K562 (cell line): ENCODE measurements at regions not wholly inside any gene's neighbourhood (a gene's known extent, or its start where the extent isn't known, plus 50 kb on each side); places are given as distances from the start of the nearest gene placed in this dataset.
A peak's percentile ranks its signal among the peaks of the same experiment; 100 is the strongest.

Experiments
- ATAC-seq: fragments of 200-7000 bp; cut with Tn5 transposase; 3 replicates; pipeline ENCODE4 v1.9.1; 2020; ENCODE audit warnings: moderate library complexity
- BruUV-seq: library from RNA; stranded (reverse); fragments of 400-500 nt; replicated peaks from 2 replicates; lab custom pipeline; 2021; lab: Mats Ljungman, UMichigan
- CTCF ChIA-PET: fragments of 300-600 bp; formaldehyde crosslinking; extraction: SDS; loops from one replicate; lab custom pipeline; 2021; ENCODE audit warnings: low intra/inter-chr PET ratio; lab: Yijun Ruan, JAX
- POLR2A ChIA-PET: fragments of 300-600, 350-650 bp; sonication (Branson Sonifier 250); formaldehyde crosslinking; extraction: SDS; loops from one replicate; lab custom pipeline; 2021; ENCODE audit warnings: antibody characterized with exemption, inconsistent platforms; lab: Yijun Ruan, JAX
- DNase-seq, 4 experiments: peaks; one replicate each; pipeline versions ENCODE4 v3.0.0 to v3.0.0-alpha.2; 2011 to 2018; ENCODE audit warnings: low spot score in 3 of 4, mixed read lengths in 3 of 4; ENCODE audit errors: extremely low read depth in 1 of 4
- FAIRE-seq: peaks from 2 replicates; lab custom pipeline; 2011; peaks lifted over from hg19 to GRCh38; lab: Jason Lieb, UNC
- H2AFZ ChIP-seq: 2 replicates; pipeline ENCODE4 v1.6.0; 2011; ENCODE audit warnings: low read depth, low read length, control low read depth, inconsistent platforms
- H3K27ac ChIP-seq: fragments of 200-600 bp; 3 replicates; pipeline ENCODE4 v1.8.0; 2011; ENCODE audit warnings: low read depth, mild to moderate bottlenecking, control low read depth, inconsistent platforms, low read length, moderate library complexity, mixed read lengths; ENCODE audit errors: extremely low read depth
- H3K27me3 ChIP-seq, 2 experiments: fragments of 300-600 bp in 1 of 2; 2 replicates in 1 of 2; 3 replicates in 1 of 2; pipeline versions ENCODE4 v1.6.0 to v1.8.0; 2011; ENCODE audit warnings: inconsistent platforms in 2 of 2, low read length in 2 of 2, mild to moderate bottlenecking in 1 of 2, mixed read lengths in 1 of 2, moderate library complexity in 1 of 2; ENCODE audit not compliant: control insufficient read depth in 2 of 2, insufficient read depth in 2 of 2
- H3K36me3 ChIP-seq: fragments of 300-600 bp; 3 replicates; pipeline ENCODE4 v1.8.0; 2011; ENCODE audit warnings: mild to moderate bottlenecking, low read length, inconsistent platforms; ENCODE audit not compliant: control insufficient read depth, insufficient read depth
- H3K4me1 ChIP-seq, 2 experiments: fragments of 200-600 bp in 1 of 2; replicated peaks in 1 of 2; 2 replicates in 1 of 2; 3 replicates in 1 of 2; pipeline versions ENCODE4 v1.5.1 to v1.8.0; 2011; ENCODE audit warnings: inconsistent platforms in 2 of 2, low read length in 2 of 2, mild to moderate bottlenecking in 1 of 2, mixed read lengths in 1 of 2, moderate library complexity in 1 of 2; ENCODE audit not compliant: control insufficient read depth in 2 of 2, insufficient read depth in 2 of 2
- H3K4me2 ChIP-seq: 2 replicates; pipeline ENCODE4 v1.6.1; 2011; ENCODE audit warnings: low read length, control low read depth, inconsistent platforms, mixed read lengths; ENCODE audit not compliant: insufficient read depth
- H3K4me3 ChIP-seq: fragments of 200-600 bp; sonication (generic), shearing (Covaris generic); 2 replicates; pipeline ENCODE4 v1.5.1; 2016; ENCODE audit warnings: control low read depth, inconsistent platforms
- H3K79me2 ChIP-seq: fragments of 200-600 bp; 3 replicates; pipeline ENCODE4 v1.8.0; 2011; ENCODE audit warnings: low read length, inconsistent platforms; ENCODE audit not compliant: control insufficient read depth, insufficient read depth
- H3K9ac ChIP-seq, 2 experiments: 2 replicates each; pipeline versions ENCODE4 v1.6.0 to v1.6.1; 2011; ENCODE audit warnings: low read depth in 2 of 2, low read length in 2 of 2, control low read depth in 1 of 2, inconsistent platforms in 1 of 2, mild to moderate bottlenecking in 1 of 2, mixed read lengths in 1 of 2; ENCODE audit not compliant: insufficient read depth in 1 of 2
- H3K9me1 ChIP-seq: one replicate; pipeline ENCODE4 v1.6.0; 2011; ENCODE audit warnings: inconsistent platforms, mild to moderate bottlenecking, low read length, moderate library complexity; ENCODE audit not compliant: control insufficient read depth, insufficient read depth
- H3K9me3 ChIP-seq: replicated peaks from 2 replicates; pipeline ENCODE4 v1.5.1; 2011; ENCODE audit warnings: low read depth, low read length, inconsistent platforms; ENCODE audit not compliant: control insufficient read depth, insufficient read depth
- H4K20me1 ChIP-seq: replicated peaks from 2 replicates; pipeline ENCODE4 v1.6.1; 2011; ENCODE audit warnings: low read length, inconsistent platforms, mixed read lengths; ENCODE audit not compliant: control insufficient read depth, insufficient read depth
- CBFA2T3 ChIP-seq: fragments of 450-650 bp; IDR thresholded peaks from 2 replicates; pipeline ENCODE4 v1.6.1; 2017
- CTBP1 ChIP-seq: fragments of 450-650 bp; IDR thresholded peaks from 2 replicates; pipeline ENCODE4 v1.6.1; 2016; ENCODE audit warnings: borderline replicate concordance
- EGR1 ChIP-seq: fragments of 450-650 bp; conservative IDR thresholded peaks from 2 replicates; pipeline ENCODE4 v1.6.1; 2017; ENCODE audit warnings: mild to moderate bottlenecking
- MEIS2 ChIP-seq: fragments of 450-650 bp; IDR thresholded peaks from 2 replicates; pipeline ENCODE4 v1.6.1; 2014; ENCODE audit warnings: mild to moderate bottlenecking; ENCODE audit not compliant: partially characterized antibody
- NFIC ChIP-seq: fragments of 450-650 bp; IDR thresholded peaks from 2 replicates; pipeline ENCODE4 v1.6.1; 2017; ENCODE audit warnings: mild to moderate bottlenecking, inconsistent platforms
- ZNF174 ChIP-seq: fragments of 250-450 bp; sonication (Bioruptor Pico); IDR thresholded peaks from 2 replicates; pipeline ENCODE4 v1.4.0; 2020; ENCODE audit warnings: mild to moderate bottlenecking
- WGBS: fragments of 100-300 bp; shearing (Covaris generic); methylation state at CpG from one replicate; pipeline ENCODE4 v1.1.6; 2016; ENCODE audit warnings: low coverage, mixed read lengths; ENCODE audit not compliant: insufficient coverage; ENCODE audit errors: missing lambda C conversion rate; 5-methylcytosine and 5-hydroxymethylcytosine counted together
- in situ Hi-C: fragments of 300-500 bp; cut with MboI; formaldehyde crosslinking; loops from 4 replicates; pipeline ENCODE4 v1.15.0; 2018; ENCODE audit warnings: inconsistent platforms, mixed read lengths
- intact Hi-C: fragments of 100-400 bp; cut with micrococcal nuclease; formaldehyde crosslinking; loops from 2 replicates; pipeline ENCODE4 v1.14.2; 2022

- H3K36me3 ChIP-seq = no peaks in the 10 kb centered on the region
- no peaks in the 10 kb centered on the region for H3K9me1 ChIP-seq
- H3K79me2 ChIP-seq = no peaks in the 10 kb centered on the region
- H3K9me3 ChIP-seq = no peaks in the 10 kb centered on the region
- no peak overlapping the region for H3K4me2 ChIP-seq
- WGBS = 2% methylated on average over 6 of the region's 6 CpGs
- ChIA-PET POLR2A (interaction anchor here (0.8 kb wide), 1 partner anchor 275 kb away, joined by 4 read pairs; no protein-coding TSS in a partner anchor), CTCF (no interaction called here)
- H2AFZ ChIP-seq = no peak overlapping the region
- no peak overlapping the region for H3K27ac ChIP-seq
- DNase-seq (no peak), ATAC-seq (no peak), FAIRE-seq (no peak)
- H3K27me3 ChIP-seq = no peaks in the 10 kb centered on the region
- H3K9ac ChIP-seq = no peak overlapping the region
- intact Hi-C loops (no loop called here), in situ Hi-C loops (no loop called here)
- TF ChIP-seq NFIC (peak; percentile 55; the same call in 1 of the 2 replicates), ZNF174 (CRISPR knock-in tag) (no peak)
- no peaks in the 10 kb centered on the region for H4K20me1 ChIP-seq
- H3K4me3 ChIP-seq = no peak overlapping the region
- BruUV-seq = no TSS peak
- no peaks in the 10 kb centered on the region for H3K4me1 ChIP-seq
Measured at GRCh38 chr12:126776026-126776655, 1490.8 kb upstream of the TMEM132C start.

GRCh38 chr12:126780343-126780742, 1486.6 kb upstream of the TMEM132C start:
- CTCF ChIA-PET = no interaction called here
- H4K20me1 ChIP-seq = no peaks in the 10 kb centered on the region
- no peak overlapping the region for H3K9ac ChIP-seq
- H3K79me2 ChIP-seq = no peaks in the 10 kb centered on the region
- no peak overlapping the region for H2AFZ ChIP-seq
- intact Hi-C loops (no loop called here), in situ Hi-C loops (no loop called here)
- no peaks in the 10 kb centered on the region; a peak in 2 of 5 replicates for H3K27me3 ChIP-seq
- H3K9me1 ChIP-seq = no peaks in the 10 kb centered on the region
- H3K4me1 ChIP-seq = no peaks in the 10 kb centered on the region; a peak in 1 of 5 replicates
- H3K27ac ChIP-seq = no peak overlapping the region
- no peaks in the 10 kb centered on the region for H3K9me3 ChIP-seq
- no peaks in the 10 kb centered on the region for H3K36me3 ChIP-seq
- BruUV-seq = no TSS peak
- FAIRE-seq = no peak
- no peak overlapping the region for H3K4me2 ChIP-seq
- ATAC-seq = peak; percentile 55; the same call in 2 of the 3 replicates
- no peak overlapping the region for H3K4me3 ChIP-seq
- WGBS = 3% methylated on average over 5 of the region's 5 CpGs
- peak in 1 of 4 experiments; percentile 10 for DNase-seq
- TF ChIP-seq MEIS2 (peak; percentile 5), EGR1 (0 out of 2 replicates have a peak, but pooled peaks have one; percentile 23), CTBP1 (no peak), CBFA2T3 (peak; percentile 13; the same call in 1 of the 2 replicates)
- POLR2A ChIA-PET = no interaction called here
